Smooth muscle cell (in vitro differentiated cells): ENCODE measurements at regions not wholly inside any gene's neighbourhood (a gene's known extent, or its start where the extent isn't known, plus 50 kb on each side); places are given as distances from the start of the nearest gene placed in this dataset.
"Not testable (repeated sequence)": the region's sequence is repeated elsewhere in the genome, so short reads cannot be mapped to it uniquely, and the experiment has no call there.

Experiments
- DNase-seq: peaks from one replicate; lab custom pipeline; 2025; ENCODE audit not compliant: unreplicated experiment; lab: John Stamatoyannopoulos, UW
- H2AFZ ChIP-seq: fragments of 200-600 bp; sonication (generic); 2 replicates; pipeline ENCODE4 v1.6.0; 2016; ENCODE audit warnings: antibody characterized with exemption, low read depth, mild to moderate bottlenecking
- H3F3A ChIP-seq: fragments of 200-600 bp; sonication (generic); 2 replicates; pipeline ENCODE4 v1.6.0; 2017; ENCODE audit warnings: antibody characterized with exemption, low read depth
- H3K27ac ChIP-seq: fragments of 200-600 bp; sonication (generic); 2 replicates; pipeline ENCODE4 v1.5.1; 2016; ENCODE audit warnings: low read depth, mild to moderate bottlenecking
- H3K27me3 ChIP-seq: fragments of 200-600 bp; sonication (generic); 2 replicates; pipeline ENCODE4 v1.6.1; 2016; ENCODE audit warnings: low read depth, mild to moderate bottlenecking
- H3K36me3 ChIP-seq: fragments of 200-600 bp; sonication (generic); 2 replicates; pipeline ENCODE4 v1.5.1; 2016; ENCODE audit warnings: low read depth
- H3K4me1 ChIP-seq: fragments of 200-600 bp; sonication (generic); 2 replicates; pipeline ENCODE4 v1.5.1; 2016; ENCODE audit warnings: low read depth
- H3K4me2 ChIP-seq: fragments of 200-600 bp; sonication (generic); 2 replicates; pipeline ENCODE4 v1.6.0; 2016; ENCODE audit warnings: mild to moderate bottlenecking
- H3K4me3 ChIP-seq: fragments of 200-600 bp; sonication (generic); 2 replicates; pipeline ENCODE4 v1.5.1; 2016; ENCODE audit warnings: mild to moderate bottlenecking
- H3K79me2 ChIP-seq: fragments of 200-600 bp; sonication (generic); 2 replicates; pipeline ENCODE4 v1.6.0; 2016; ENCODE audit warnings: low read depth, mild to moderate bottlenecking
- H3K9ac ChIP-seq: fragments of 200-600 bp; sonication (generic); 2 replicates; pipeline ENCODE4 v1.6.0; 2016; ENCODE audit warnings: low read depth
- H3K9me3 ChIP-seq: fragments of 200-600 bp; sonication (generic); replicated peaks from 2 replicates; pipeline ENCODE4 v1.5.1; 2016; ENCODE audit warnings: low read depth
- H4K20me1 ChIP-seq: fragments of 200-600 bp; sonication (generic); 2 replicates; pipeline ENCODE4 v1.6.0; 2016; ENCODE audit warnings: low read depth
- CTCF ChIP-seq: fragments of 200-600 bp; sonication (generic); IDR thresholded peaks from 2 replicates; pipeline ENCODE4 v1.5.1; 2017; ENCODE audit warnings: borderline replicate concordance, mild to moderate bottlenecking, antibody characterized with exemption; ENCODE audit not compliant: insufficient read depth, poor library complexity, severe bottlenecking
- WGBS: methylation state at CpG from one replicate; pipeline ENCODE4 v1.1.7; 2016; ENCODE audit warnings: low lambda C conversion rate; 5-methylcytosine and 5-hydroxymethylcytosine counted together

GRCh38 chr13:56173346-56173745 is 967.4 kb upstream of the PRR20A start:
- Histone ChIP-seq H3K27me3 (no peaks in the 10 kb centered on the region), H3K4me2 (no peak overlapping the region), H3K4me3 (no peak overlapping the region), H3F3A (no peaks in the 10 kb centered on the region), H3K27ac (no peak overlapping the region), H3K4me1 (no peaks in the 10 kb centered on the region), H3K9me3 (no peaks in the 10 kb centered on the region), H3K79me2 (no peaks in the 10 kb centered on the region), H2AFZ (no peak overlapping the region), H3K36me3 (no peaks in the 10 kb centered on the region), H3K9ac (no peak overlapping the region), H4K20me1 (no peaks in the 10 kb centered on the region)
- DNase-seq, result no peak
- 68% methylated on average over 2 of the region's 2 CpGs for WGBS
- TF ChIP-seq CTCF, result no peak

GRCh38 chr13:56182598-56182997 is 958.1 kb upstream of the PRR20A start:
- Histone ChIP-seq H2AFZ (no peak overlapping the region), H4K20me1 (no peaks in the 10 kb centered on the region), H3K4me1 (no peaks in the 10 kb centered on the region), H3K4me2 (no peak overlapping the region), H3K4me3 (no peak overlapping the region), H3K79me2 (no peaks in the 10 kb centered on the region), H3K9me3 (no peaks in the 10 kb centered on the region), H3K27me3 (no peaks in the 10 kb centered on the region), H3F3A (no peaks in the 10 kb centered on the region), H3K27ac (no peak overlapping the region), H3K36me3 (no peaks in the 10 kb centered on the region), H3K9ac (no peak overlapping the region)
- no peak for TF ChIP-seq CTCF
- WGBS, result 90% methylated on average over 3 of the region's 3 CpGs
- no peak for DNase-seq

- H3K79me2 ChIP-seq, result no peaks in the 10 kb centered on the region
- no peak for DNase-seq
- no peak overlapping the region for H3K9ac ChIP-seq
- H3K4me3 ChIP-seq, result no peak overlapping the region
- H3F3A ChIP-seq, result no peaks in the 10 kb centered on the region
- H3K27ac ChIP-seq, result no peak overlapping the region
- 90% methylated on average over 9 of the region's 15 CpGs for WGBS
- H3K36me3 ChIP-seq, result no peaks in the 10 kb centered on the region
- no peak overlapping the region for H2AFZ ChIP-seq
- H3K27me3 ChIP-seq, result no peaks in the 10 kb centered on the region
- no peaks in the 10 kb centered on the region for H4K20me1 ChIP-seq
- no peaks in the 10 kb centered on the region for H3K4me1 ChIP-seq
- TF ChIP-seq CTCF, result no peak
- no peaks in the 10 kb centered on the region for H3K9me3 ChIP-seq
- no peak overlapping the region for H3K4me2 ChIP-seq
Measured at GRCh38 chr13:56187331-56187730, 953.4 kb upstream of the PRR20A start.

GRCh38 chr13:56188582-56188981 is 952.1 kb upstream of the PRR20A start:
- not testable (repeated sequence) for H3K27ac ChIP-seq, H3K9ac ChIP-seq, H2AFZ ChIP-seq, H3F3A ChIP-seq, H3K4me3 ChIP-seq, H3K27me3 ChIP-seq, H3K9me3 ChIP-seq, H3K4me1 ChIP-seq, H3K36me3 ChIP-seq, H4K20me1 ChIP-seq, H3K4me2 ChIP-seq, H3K79me2 ChIP-seq, DNase-seq
- 97% methylated on average over 6 of the region's 6 CpGs for WGBS
